Type B pancreatic cell (in vitro differentiated cells): ENCODE measurements at regions not wholly inside any gene's neighbourhood (a gene's known extent, or its start where the extent isn't known, plus 50 kb on each side); places are given as distances from the start of the nearest gene placed in this dataset.

Experiments used
- DNase-seq: peaks from one replicate; pipeline ENCODE4 v3.0.0; 2021; ENCODE audit warnings: mixed read lengths; ENCODE audit not compliant: unreplicated experiment; ENCODE audit errors: extremely low spot score
- H3K27ac Mint-ChIP-seq: 2 replicates; pipeline ENCODE4 v1.8.0; 2021; ENCODE audit warnings: mild to moderate bottlenecking, mixed read lengths
- H3K27me3 Mint-ChIP-seq: 2 replicates; pipeline ENCODE4 v1.8.0; 2021; ENCODE audit warnings: mixed read lengths
- H3K36me3 Mint-ChIP-seq: 2 replicates; pipeline ENCODE4 v1.8.0; 2021; ENCODE audit warnings: mixed read lengths
- H3K4me1 Mint-ChIP-seq: one replicate; pipeline ENCODE4 v1.8.0; 2021; ENCODE audit warnings: mixed read lengths; ENCODE audit not compliant: unreplicated experiment
- H3K4me3 Mint-ChIP-seq: 2 replicates; pipeline ENCODE4 v1.8.0; 2021; ENCODE audit warnings: mild to moderate bottlenecking, mixed read lengths
- H3K9me3 Mint-ChIP-seq: 2 replicates; pipeline ENCODE4 v1.8.0; 2021; ENCODE audit warnings: mixed read lengths
- CTCF ChIP-seq: fragments of 200-600 bp; sonication (generic); conservative IDR thresholded peaks from 2 replicates; pipeline ENCODE4 v1.5.0; 2021; ENCODE audit warnings: antibody characterized with exemption, mild to moderate bottlenecking

GRCh38 chr12:115223322-115223721, 539.3 kb upstream of the TBX3 start:
- Mint-ChIP-seq H3K27ac (no peak overlapping the region), H3K36me3 (no peaks in the 10 kb centered on the region), H3K4me3 (no peak overlapping the region), H3K4me1 (peaks cover 26% of the 10 kb centered on the region), H3K27me3 (no peaks in the 10 kb centered on the region), H3K9me3 (no peaks in the 10 kb centered on the region)
- DNase-seq: no peak
- no peak for TF ChIP-seq CTCF

- no peak for TF ChIP-seq CTCF
- Mint-ChIP-seq H3K27ac (peak overlapping the region; percentile 13), H3K4me1 (peaks cover 26% of the 10 kb centered on the region), H3K27me3 (no peaks in the 10 kb centered on the region), H3K4me3 (no peak overlapping the region), H3K9me3 (no peaks in the 10 kb centered on the region), H3K36me3 (no peaks in the 10 kb centered on the region)
- no peak for DNase-seq
Measured at GRCh38 chr12:115222220-115222619, 538.2 kb upstream of the TBX3 start.

GRCh38 chr12:115216301-115216700, 532.3 kb upstream of the TBX3 start:
- Mint-ChIP-seq H3K36me3 (no peaks in the 10 kb centered on the region), H3K4me1 (peaks cover 21% of the 10 kb centered on the region), H3K27ac (no peak overlapping the region), H3K4me3 (no peak overlapping the region), H3K27me3 (no peaks in the 10 kb centered on the region), H3K9me3 (peaks cover 3% of the 10 kb centered on the region)
- no peak for TF ChIP-seq CTCF
- DNase-seq: no peak

GRCh38 chr12:115215544-115215943, 531.6 kb upstream of the TBX3 start:
- Mint-ChIP-seq H3K27ac (no peak overlapping the region), H3K36me3 (no peaks in the 10 kb centered on the region), H3K9me3 (peaks cover 6% of the 10 kb centered on the region), H3K4me3 (no peak overlapping the region), H3K27me3 (no peaks in the 10 kb centered on the region), H3K4me1 (peaks cover 26% of the 10 kb centered on the region)
- TF ChIP-seq CTCF: no peak
- DNase-seq: no peak

GRCh38 chr12:115213538-115214016, 529.6 kb upstream of the TBX3 start:
- Mint-ChIP-seq H3K9me3 (peaks cover 10% of the 10 kb centered on the region), H3K27me3 (no peaks in the 10 kb centered on the region), H3K36me3 (no peaks in the 10 kb centered on the region), H3K27ac (no peak overlapping the region), H3K4me1 (peaks cover 32% of the 10 kb centered on the region), H3K4me3 (no peak overlapping the region)
- TF ChIP-seq CTCF: no peak
- DNase-seq: no peak

- no peaks in the 10 kb centered on the region for H3K36me3 Mint-ChIP-seq
- no peaks in the 10 kb centered on the region for H3K27me3 Mint-ChIP-seq
- H3K27ac Mint-ChIP-seq: no peak overlapping the region
- H3K4me1 Mint-ChIP-seq: peaks cover 32% of the 10 kb centered on the region
- no peak overlapping the region for H3K4me3 Mint-ChIP-seq
- H3K9me3 Mint-ChIP-seq: peaks cover 10% of the 10 kb centered on the region
- DNase-seq: no peak
- TF ChIP-seq CTCF: no peak
Measured at GRCh38 chr12:115213118-115213517, 529.1 kb upstream of the TBX3 start.
